GM23248 (cell line): ENCODE measurements at regions not wholly inside any gene's neighbourhood (a gene's known extent, or its start where the extent isn't known, plus 50 kb on each side); places are given as distances from the start of the nearest gene placed in this dataset.

ENCODE experiments used
- DNase-seq: peaks from one replicate; pipeline ENCODE4 v3.0.0-alpha.2; 2015
- H2AFZ ChIP-seq: fragments of 200-600 bp; sonication (generic); 2 replicates; pipeline ENCODE4 v1.6.1; 2016; ENCODE audit warnings: antibody characterized with exemption
- H3F3A ChIP-seq: fragments of 200-600 bp; sonication (generic); 2 replicates; pipeline ENCODE4 v1.6.1; 2016; ENCODE audit warnings: mild to moderate bottlenecking, antibody characterized with exemption, mixed run types; ENCODE audit not compliant: insufficient read depth
- H3K27ac ChIP-seq: fragments of 200-600 bp; sonication (generic); 2 replicates; pipeline ENCODE4 v1.5.1; 2016; ENCODE audit warnings: mild to moderate bottlenecking
- H3K27me3 ChIP-seq: fragments of 200-600 bp; sonication (generic); replicated peaks from 2 replicates; pipeline ENCODE4 v1.6.1; 2016; ENCODE audit warnings: mild to moderate bottlenecking; ENCODE audit not compliant: insufficient read depth
- H3K36me3 ChIP-seq: fragments of 200-600 bp; sonication (generic); 2 replicates; pipeline ENCODE4 v1.6.1; 2016; ENCODE audit warnings: low read depth, mild to moderate bottlenecking
- H3K4me1 ChIP-seq: fragments of 200-600 bp; sonication (generic); 2 replicates; pipeline ENCODE4 v1.6.1; 2016; ENCODE audit warnings: mild to moderate bottlenecking; ENCODE audit not compliant: insufficient read depth
- H3K4me2 ChIP-seq: fragments of 200-600 bp; sonication (generic); one replicate; pipeline ENCODE4 v1.6.1; 2016; ENCODE audit warnings: mild to moderate bottlenecking; ENCODE audit not compliant: unreplicated experiment
- H3K4me3 ChIP-seq: fragments of 200-600 bp; sonication (generic); 2 replicates; pipeline ENCODE4 v1.5.1; 2016; ENCODE audit warnings: mild to moderate bottlenecking
- H3K79me2 ChIP-seq: fragments of 200-600 bp; sonication (generic); 2 replicates; pipeline ENCODE4 v1.6.1; 2016; ENCODE audit warnings: mild to moderate bottlenecking; ENCODE audit not compliant: insufficient read depth
- H3K9ac ChIP-seq: fragments of 200-600 bp; sonication (generic); 2 replicates; pipeline ENCODE4 v1.6.1; 2016; ENCODE audit warnings: mild to moderate bottlenecking
- H3K9me2 ChIP-seq: fragments of 200-600 bp; sonication (generic); 2 replicates; pipeline ENCODE4 v1.6.1; 2016; ENCODE audit warnings: mixed run types, mild to moderate bottlenecking, moderate library complexity; ENCODE audit not compliant: insufficient read depth
- H3K9me3 ChIP-seq: fragments of 200-600 bp; sonication (generic); one replicate; pipeline ENCODE4 v1.6.1; 2017; ENCODE audit warnings: low read depth
- H4K20me1 ChIP-seq: fragments of 200-600 bp; sonication (generic); 2 replicates; pipeline ENCODE4 v1.6.0; 2016; ENCODE audit not compliant: insufficient read depth
- EZH2 ChIP-seq: fragments of 200-600 bp; sonication (generic); IDR thresholded peaks from 2 replicates; pipeline ENCODE4 v1.6.1; 2018; ENCODE audit warnings: antibody characterized with exemption, mild to moderate bottlenecking; ENCODE audit not compliant: insufficient read depth, poor library complexity, severe bottlenecking
- EZH2phosphoT487 ChIP-seq: fragments of 200-600 bp; sonication (generic); IDR thresholded peaks from 2 replicates; pipeline ENCODE4 v1.6.1; 2018; ENCODE audit warnings: antibody characterized with exemption, moderate library complexity, mild to moderate bottlenecking, low read depth; ENCODE audit not compliant: insufficient read depth
- WGBS, 2 experiments: methylation state at CpG; one replicate each; pipeline ENCODE4 v1.1.6; 2015 to 2017; ENCODE audit warnings: low lambda C conversion rate in 2 of 2, low coverage in 1 of 2; ENCODE audit errors: missing lambda C conversion rate in 2 of 2; 5-methylcytosine and 5-hydroxymethylcytosine counted together
- in situ Hi-C: fragments of 300-500 bp; cut with MboI; formaldehyde crosslinking; loops from 2 replicates; pipeline ENCODE4 v1.15.0; 2020

GRCh38 chr9:7613931-7614330 is 185.6 kb downstream of the DMAC1 start:
- H3K79me2 ChIP-seq: no peaks in the 10 kb centered on the region
- no peak overlapping the region for H3K4me2 ChIP-seq
- in situ Hi-C loops: no loop called here
- no peaks in the 10 kb centered on the region for H3K9me3 ChIP-seq
- no peak for TF ChIP-seq EZH2
- no peak for TF ChIP-seq EZH2phosphoT487
- H3F3A ChIP-seq: no peaks in the 10 kb centered on the region
- H3K27me3 ChIP-seq: no peaks in the 10 kb centered on the region
- H3K4me1 ChIP-seq: no peaks in the 10 kb centered on the region
- H3K27ac ChIP-seq: no peak overlapping the region
- no peak overlapping the region for H3K9ac ChIP-seq
- WGBS, 2 experiments: 17% methylated on average over 5 of the region's 5 CpGs
- H3K4me3 ChIP-seq: no peak overlapping the region
- H3K9me2 ChIP-seq: no peaks in the 10 kb centered on the region
- H3K36me3 ChIP-seq: no peaks in the 10 kb centered on the region
- H2AFZ ChIP-seq: no peak overlapping the region
- DNase-seq: peak; percentile 20
- no peaks in the 10 kb centered on the region for H4K20me1 ChIP-seq

- H3K27ac ChIP-seq: no peak overlapping the region
- H3K4me3 ChIP-seq: no peak overlapping the region
- in situ Hi-C loops: no loop called here
- TF ChIP-seq EZH2phosphoT487 (no peak), EZH2 (no peak)
- DNase-seq: no peak
- H3K4me2 ChIP-seq: no peak overlapping the region
- 78 to 79% methylated on average over 1 of the region's 1 CpG for WGBS, 2 experiments
- H3K9ac ChIP-seq: no peak overlapping the region
- no peak overlapping the region for H2AFZ ChIP-seq
- H3K27me3 ChIP-seq: no peaks in the 10 kb centered on the region
- no peaks in the 10 kb centered on the region for H3K36me3 ChIP-seq
- no peaks in the 10 kb centered on the region for H3K9me3 ChIP-seq
- no peaks in the 10 kb centered on the region for H3K79me2 ChIP-seq
- H3F3A ChIP-seq: no peaks in the 10 kb centered on the region
- no peaks in the 10 kb centered on the region for H3K9me2 ChIP-seq
- no peaks in the 10 kb centered on the region for H4K20me1 ChIP-seq
- no peaks in the 10 kb centered on the region for H3K4me1 ChIP-seq
Measured at GRCh38 chr9:7608261-7608660, 191.3 kb downstream of the DMAC1 start.

- no peaks in the 10 kb centered on the region for H4K20me1 ChIP-seq
- 6 to 8% methylated on average over 2 of the region's 2 CpGs for WGBS, 2 experiments
- H3F3A ChIP-seq: no peaks in the 10 kb centered on the region
- H3K9ac ChIP-seq: no peak overlapping the region
- in situ Hi-C loops: no loop called here
- DNase-seq: no peak
- no peaks in the 10 kb centered on the region for H3K9me2 ChIP-seq
- no peak overlapping the region for H3K4me2 ChIP-seq
- H3K4me1 ChIP-seq: no peaks in the 10 kb centered on the region
- no peak overlapping the region for H2AFZ ChIP-seq
- no peaks in the 10 kb centered on the region for H3K27me3 ChIP-seq
- no peak for TF ChIP-seq EZH2phosphoT487
- TF ChIP-seq EZH2: no peak
- no peaks in the 10 kb centered on the region for H3K9me3 ChIP-seq
- no peaks in the 10 kb centered on the region for H3K79me2 ChIP-seq
- no peaks in the 10 kb centered on the region for H3K36me3 ChIP-seq
- no peak overlapping the region for H3K4me3 ChIP-seq
- H3K27ac ChIP-seq: no peak overlapping the region
Measured at GRCh38 chr9:7607421-7607820, 192.2 kb downstream of the DMAC1 start.

- DNase-seq: no peak
- Histone ChIP-seq H2AFZ (no peak overlapping the region), H4K20me1 (no peaks in the 10 kb centered on the region), H3K36me3 (no peaks in the 10 kb centered on the region), H3F3A (no peaks in the 10 kb centered on the region), H3K4me3 (no peak overlapping the region), H3K4me1 (no peaks in the 10 kb centered on the region), H3K27ac (no peak overlapping the region), H3K4me2 (no peak overlapping the region), H3K79me2 (no peaks in the 10 kb centered on the region), H3K9me2 (no peaks in the 10 kb centered on the region), H3K9ac (no peak overlapping the region), H3K27me3 (no peaks in the 10 kb centered on the region), H3K9me3 (no peaks in the 10 kb centered on the region)
- WGBS, 2 experiments: 0 to 6% methylated on average over 1 of the region's 1 CpG
- TF ChIP-seq EZH2phosphoT487: no peak
- TF ChIP-seq EZH2: no peak
- in situ Hi-C loops: no loop called here
Measured at GRCh38 chr9:7606591-7606990, 193.0 kb downstream of the DMAC1 start.

- TF ChIP-seq EZH2phosphoT487: no peak
- TF ChIP-seq EZH2: no peak
- Histone ChIP-seq H2AFZ (no peak overlapping the region), H3K9me3 (no peaks in the 10 kb centered on the region), H3K4me1 (no peaks in the 10 kb centered on the region), H3K9ac (no peak overlapping the region), H3K79me2 (no peaks in the 10 kb centered on the region), H3K9me2 (no peaks in the 10 kb centered on the region), H3F3A (no peaks in the 10 kb centered on the region), H3K4me3 (no peak overlapping the region), H3K36me3 (no peaks in the 10 kb centered on the region), H3K27me3 (no peaks in the 10 kb centered on the region), H3K4me2 (no peak overlapping the region), H4K20me1 (no peaks in the 10 kb centered on the region), H3K27ac (no peak overlapping the region)
- no peak for DNase-seq
- WGBS, 2 experiments: 53 to 85% methylated on average over 2 of the region's 2 CpGs
- in situ Hi-C loops: no loop called here
Measured at GRCh38 chr9:7601739-7602138, 197.8 kb downstream of the DMAC1 start.
